HG02840 (cell line): ENCODE measurements at regions not wholly inside any gene's neighbourhood (a gene's known extent, or its start where the extent isn't known, plus 50 kb on each side); places are given as distances from the start of the nearest gene placed in this dataset.

Source experiments
- ATAC-seq: cut with Tn5 transposase; IDR thresholded peaks from one replicate; pipeline ENCODE4 v1.9.1; 2021; ENCODE audit warnings: mild to moderate bottlenecking, moderate library complexity, moderate number of reproducible peaks; ENCODE audit not compliant: unreplicated experiment, low FRiP score

GRCh38 chrX:147827070-147827469 lies 84.6 kb upstream of the FMR1 start:
- ATAC-seq = no peak

- ATAC-seq = no peak
These were observed 83.0 kb upstream of the FMR1 start for GRCh38 chrX:147828719-147829118.

GRCh38 chrX:147832707-147833348 lies 78.9 kb upstream of the FMR1 start:
- ATAC-seq = peak; percentile 67

- no peak for ATAC-seq
These were observed 73.1 kb upstream of the FMR1 start for GRCh38 chrX:147838465-147839131.

GRCh38 chrX:147846676-147847075 lies 65.0 kb upstream of the FMR1 start:
- no peak for ATAC-seq

- ATAC-seq = no peak
These were observed 63.7 kb upstream of the FMR1 start for GRCh38 chrX:147847999-147848398.

GRCh38 chrX:147848543-147849443 lies 62.9 kb upstream of the FMR1 start:
- ATAC-seq = no peak

GRCh38 chrX:147850875-147851274 lies 60.8 kb upstream of the FMR1 start:
- no peak for ATAC-seq

GRCh38 chrX:147853701-147854100 lies 58.0 kb upstream of the FMR1 start:
- ATAC-seq = no peak

- ATAC-seq = no peak
These were observed 52.1 kb upstream of the FMR1 start for GRCh38 chrX:147859666-147860065.
